ENCODE measurements at regions not wholly inside any gene's neighbourhood (a gene's known extent, or its start where the extent isn't known, plus 50 kb on each side); places are given as distances from the start of the nearest gene placed in this dataset.

DNA sequence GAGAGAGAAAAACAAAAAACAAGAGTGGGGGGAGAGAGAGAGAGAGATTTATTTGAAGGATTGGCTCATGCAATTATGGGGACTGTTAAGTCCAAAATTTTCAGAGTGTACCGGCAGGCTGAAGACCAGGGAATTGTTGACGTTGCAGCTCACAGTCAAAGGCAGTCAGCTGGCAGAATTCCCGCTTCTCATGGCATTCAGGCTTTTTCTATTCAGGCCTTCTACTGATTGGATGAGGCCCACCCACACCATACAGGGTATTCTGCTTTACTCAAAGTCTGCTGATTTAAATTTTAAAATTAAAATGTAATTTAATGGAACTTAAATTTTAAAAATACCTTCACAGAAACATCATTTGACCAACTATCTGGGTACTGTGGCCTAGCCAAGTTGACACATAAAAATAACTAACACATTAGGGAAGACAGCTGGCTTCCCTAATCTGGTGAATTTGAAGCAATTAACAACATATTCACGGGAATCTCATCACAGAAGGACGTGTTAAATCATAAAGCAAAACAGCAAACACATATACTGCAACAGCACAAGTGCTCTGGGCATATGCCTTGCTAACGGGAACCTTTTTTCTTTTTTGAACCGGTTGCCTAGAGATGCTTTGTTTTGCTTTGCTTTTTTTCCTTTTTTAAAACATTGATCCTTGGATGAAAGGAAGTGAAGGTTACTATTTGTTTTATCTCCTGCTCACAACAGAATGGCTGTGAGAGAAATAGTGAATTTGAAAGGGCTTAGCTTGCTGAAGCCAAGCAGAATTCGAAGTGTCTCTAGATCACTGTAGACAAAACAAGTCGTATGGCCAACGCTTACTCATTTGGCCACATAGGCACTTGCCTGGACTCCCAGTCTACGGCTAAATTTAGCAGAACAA is 505.1 kb downstream of the IRS2 start:
- intact Hi-C loops (cut with micrococcal nuclease): no loop called here
- H3K9me3 ChIP-seq (ENCODE audit: control insufficient read depth in 1 of 2, insufficient read depth in 1 of 2, low read depth in 1 of 2, low read length in 2 of 2): no peaks in the 10 kb centered on the region

More for the DNA sequence above, 505.1 kb downstream of the IRS2 start:
- RAD21 ChIA-PET (ENCODE audit: low non-redundant PET in 1 of 2, low total read pairs in 2 of 2, uncharacterized antibody in 2 of 2, unreplicated experiment in 2 of 2): no interaction called here
- Histone ChIP-seq H3K79me2 (ENCODE audit: insufficient read depth, low read length) (no peaks in the 10 kb centered on the region), H3K4me1 (ENCODE audit: control insufficient read depth in 1 of 2, insufficient read depth in 2 of 2, low read length in 2 of 2) (no peaks in the 10 kb centered on the region), H3K4me2 (ENCODE audit: low read length) (no peak overlapping the region), H3K27me3 (ENCODE audit: insufficient read depth, low read length) (no peaks in the 10 kb centered on the region), H3K9me2 (ENCODE audit: insufficient read depth) (no peaks in the 10 kb centered on the region), H3K9ac (ENCODE audit: low read length) (no peak overlapping the region), H3K36me3 (ENCODE audit: control insufficient read depth in 1 of 2, insufficient read depth in 2 of 2, low read length in 2 of 2) (no peaks in the 10 kb centered on the region), H2AFZ (ENCODE audit: low read depth, low read length, poor library complexity, severe bottlenecking) (no peak overlapping the region), H3K27ac (ENCODE audit: low read depth, low read length) (no peak overlapping the region), H4K20me1 (ENCODE audit: insufficient read depth) (no peaks in the 10 kb centered on the region), H3K4me3 (replicated peaks in 1 of 2; ENCODE audit: low read depth in 1 of 2, low read length in 2 of 2) (no peak overlapping the region)
- POLR2A ChIA-PET: no interaction called here
- no peak for TF ChIP-seq CEBPB (IDR thresholded peaks at IDR 0.05; ENCODE audit: low read depth)
- no peak for TF ChIP-seq POLR2AphosphoS5 (IDR thresholded peaks at IDR 0.05; ENCODE audit: low read depth, low read length)
- no peak for TF ChIP-seq TCF7L2 (IDR thresholded peaks at IDR 0.05; ENCODE audit: borderline replicate concordance, extremely low read depth, insufficient read depth, insufficient read length)
- no peak for TF ChIP-seq ELF1 (IDR thresholded peaks at IDR 0.05; ENCODE audit: borderline replicate concordance, low read depth)
- TF ChIP-seq SIN3A (IDR thresholded peaks at IDR 0.05; ENCODE audit: low read depth): no peak
- TF ChIP-seq JUND (IDR thresholded peaks at IDR 0.05): no peak
- TF ChIP-seq, protein P1, sequence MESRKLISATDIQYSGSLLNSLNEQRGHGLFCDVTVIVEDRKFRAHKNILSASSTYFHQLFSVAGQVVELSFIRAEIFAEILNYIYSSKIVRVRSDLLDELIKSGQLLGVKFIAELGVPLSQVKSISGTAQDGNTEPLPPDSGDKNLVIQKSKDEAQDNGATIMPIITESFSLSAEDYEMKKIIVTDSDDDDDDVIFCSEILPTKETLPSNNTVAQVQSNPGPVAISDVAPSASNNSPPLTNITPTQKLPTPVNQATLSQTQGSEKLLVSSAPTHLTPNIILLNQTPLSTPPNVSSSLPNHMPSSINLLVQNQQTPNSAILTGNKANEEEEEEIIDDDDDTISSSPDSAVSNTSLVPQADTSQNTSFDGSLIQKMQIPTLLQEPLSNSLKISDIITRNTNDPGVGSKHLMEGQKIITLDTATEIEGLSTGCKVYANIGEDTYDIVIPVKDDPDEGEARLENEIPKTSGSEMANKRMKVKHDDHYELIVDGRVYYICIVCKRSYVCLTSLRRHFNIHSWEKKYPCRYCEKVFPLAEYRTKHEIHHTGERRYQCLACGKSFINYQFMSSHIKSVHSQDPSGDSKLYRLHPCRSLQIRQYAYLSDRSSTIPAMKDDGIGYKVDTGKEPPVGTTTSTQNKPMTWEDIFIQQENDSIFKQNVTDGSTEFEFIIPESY (IDR thresholded peaks at IDR 0.05; ENCODE audit: extremely low read depth, insufficient replicate concordance, low read length): no peak
- no peak for TF ChIP-seq REST (IDR thresholded peaks at IDR 0.05; ENCODE audit: low read depth)
- no peak for TF ChIP-seq ATF3 (IDR thresholded peaks at IDR 0.05)
- TF ChIP-seq POLR2A (IDR thresholded peaks at IDR 0.05; ENCODE audit: borderline replicate concordance, extremely low read depth, insufficient read depth, insufficient read length): no peak
- TF ChIP-seq RAD21 (IDR thresholded peaks at IDR 0.05; ENCODE audit: low read depth): no peak
- TF ChIP-seq SRF (IDR thresholded peaks at IDR 0.05; ENCODE audit: low read depth): no peak
- TF ChIP-seq ZNF274 (IDR thresholded peaks at IDR 0.05; ENCODE audit: low read depth, low read length): no peak
- DNase-seq (ENCODE audit: low read depth, low spot score) (no peak), ATAC-seq (no peak)
- CTCF ChIA-PET: no interaction called here
- no TSS peak for BruUV-seq (replicated peaks)

Data from HCT116 (cell line).